D721Med (cell line): ENCODE measurements at regions not wholly inside any gene's neighbourhood (a gene's known extent, or its start where the extent isn't known, plus 50 kb on each side); places are given as distances from the start of the nearest gene placed in this dataset.

Experiments used
- DNase-seq: peaks from one replicate; pipeline ENCODE4 v3.0.0; 2011; ENCODE audit warnings: low spot score; ENCODE audit not compliant: insufficient read length
- FAIRE-seq: peaks from 2 replicates; lab custom pipeline; 2011; peaks lifted over from hg19 to GRCh38; lab: Jason Lieb, UNC
- TF ChIP-seq, protein P1 (sequence below): IDR thresholded peaks from 2 replicates; pipeline ENCODE4 v1.5.1; 2012; ENCODE audit warnings: mild to moderate bottlenecking, control low read depth; ENCODE audit not compliant: insufficient read depth; ENCODE audit errors: missing control alignments

DNA sequence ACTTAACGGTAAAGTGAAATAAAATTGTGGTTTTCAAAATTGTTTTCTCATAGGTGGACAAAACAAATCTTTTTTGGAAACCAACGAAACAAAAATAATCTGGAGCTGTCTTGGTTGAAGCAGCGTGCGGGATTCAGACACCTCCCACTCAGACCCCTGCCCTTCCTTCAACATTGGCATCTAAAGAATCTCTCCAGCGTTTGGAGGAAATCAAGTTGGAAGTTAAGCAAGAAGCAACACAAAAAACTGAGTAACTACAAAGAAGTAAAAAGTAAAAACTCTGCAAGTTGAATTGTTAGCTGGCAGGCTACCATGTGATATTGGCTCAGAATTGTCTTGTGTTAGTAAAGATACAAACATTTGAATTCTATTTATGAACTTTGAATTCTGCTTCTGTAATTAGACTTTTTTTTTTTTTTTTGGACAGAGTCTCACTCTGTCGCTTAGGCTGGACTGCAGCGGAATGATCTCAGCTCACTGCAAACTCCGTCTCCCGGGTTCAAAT lies 361.0 kb upstream of the PMFBP1 start:
- FAIRE-seq (no peak), DNase-seq (no peak)
- TF ChIP-seq, protein P1, sequence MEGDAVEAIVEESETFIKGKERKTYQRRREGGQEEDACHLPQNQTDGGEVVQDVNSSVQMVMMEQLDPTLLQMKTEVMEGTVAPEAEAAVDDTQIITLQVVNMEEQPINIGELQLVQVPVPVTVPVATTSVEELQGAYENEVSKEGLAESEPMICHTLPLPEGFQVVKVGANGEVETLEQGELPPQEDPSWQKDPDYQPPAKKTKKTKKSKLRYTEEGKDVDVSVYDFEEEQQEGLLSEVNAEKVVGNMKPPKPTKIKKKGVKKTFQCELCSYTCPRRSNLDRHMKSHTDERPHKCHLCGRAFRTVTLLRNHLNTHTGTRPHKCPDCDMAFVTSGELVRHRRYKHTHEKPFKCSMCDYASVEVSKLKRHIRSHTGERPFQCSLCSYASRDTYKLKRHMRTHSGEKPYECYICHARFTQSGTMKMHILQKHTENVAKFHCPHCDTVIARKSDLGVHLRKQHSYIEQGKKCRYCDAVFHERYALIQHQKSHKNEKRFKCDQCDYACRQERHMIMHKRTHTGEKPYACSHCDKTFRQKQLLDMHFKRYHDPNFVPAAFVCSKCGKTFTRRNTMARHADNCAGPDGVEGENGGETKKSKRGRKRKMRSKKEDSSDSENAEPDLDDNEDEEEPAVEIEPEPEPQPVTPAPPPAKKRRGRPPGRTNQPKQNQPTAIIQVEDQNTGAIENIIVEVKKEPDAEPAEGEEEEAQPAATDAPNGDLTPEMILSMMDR, result no peak

DNA sequence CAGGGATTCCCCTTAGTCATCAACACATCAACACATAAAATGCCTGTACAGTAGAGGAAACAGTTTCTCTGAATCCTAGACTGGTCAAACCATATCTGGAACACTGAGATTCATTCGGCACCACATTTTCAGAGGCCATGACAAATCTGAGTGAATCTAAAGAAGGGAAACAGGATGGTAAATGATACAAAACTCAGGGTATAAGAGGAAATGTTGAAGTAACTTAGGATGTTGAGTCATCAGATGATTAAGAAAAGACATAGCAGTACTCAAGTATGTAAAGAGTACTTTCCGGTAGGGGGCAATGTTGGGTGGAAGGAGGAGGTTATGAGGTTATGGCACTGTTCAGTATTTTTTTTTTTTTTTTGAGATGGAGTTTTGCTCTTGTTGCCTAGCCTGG lies 358.5 kb upstream of the PMFBP1 start:
- DNase-seq (no peak), FAIRE-seq (no peak)
- TF ChIP-seq, protein P1, result no peak

- FAIRE-seq (no peak), DNase-seq (no peak)
- TF ChIP-seq, protein P1, result no peak
These were observed 351.1 kb upstream of the PMFBP1 start for GRCh38 chr16:72523087-72523486.

- DNase-seq, result no peak
- no peak for FAIRE-seq
- TF ChIP-seq, protein P1, result no peak
These were observed 345.2 kb upstream of the PMFBP1 start for GRCh38 chr16:72517154-72517553.

- DNase-seq, result no peak
- TF ChIP-seq, protein P1, result no peak
- no peak for FAIRE-seq
These were observed 339.2 kb upstream of the PMFBP1 start for GRCh38 chr16:72511171-72511570.

DNA sequence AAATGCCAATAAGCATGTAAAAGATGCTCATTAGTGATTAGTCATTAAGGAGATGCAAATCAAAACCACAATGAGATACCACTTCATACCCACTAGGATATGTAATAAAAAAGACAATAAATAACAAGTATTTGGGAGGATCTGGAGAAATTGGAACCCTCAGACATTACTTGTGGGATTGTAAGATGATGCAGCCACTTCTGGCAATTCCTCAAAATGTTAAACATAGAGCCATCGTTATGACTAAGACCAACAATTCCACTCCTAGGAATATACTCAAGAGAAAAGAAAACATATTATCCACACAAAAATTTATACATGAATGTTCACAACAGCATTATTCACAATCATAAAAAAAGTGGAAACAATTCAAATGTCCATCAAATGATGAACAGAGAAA lies 336.2 kb upstream of the PMFBP1 start:
- FAIRE-seq (no peak), DNase-seq (no peak)
- TF ChIP-seq, protein P1, result no peak

DNA sequence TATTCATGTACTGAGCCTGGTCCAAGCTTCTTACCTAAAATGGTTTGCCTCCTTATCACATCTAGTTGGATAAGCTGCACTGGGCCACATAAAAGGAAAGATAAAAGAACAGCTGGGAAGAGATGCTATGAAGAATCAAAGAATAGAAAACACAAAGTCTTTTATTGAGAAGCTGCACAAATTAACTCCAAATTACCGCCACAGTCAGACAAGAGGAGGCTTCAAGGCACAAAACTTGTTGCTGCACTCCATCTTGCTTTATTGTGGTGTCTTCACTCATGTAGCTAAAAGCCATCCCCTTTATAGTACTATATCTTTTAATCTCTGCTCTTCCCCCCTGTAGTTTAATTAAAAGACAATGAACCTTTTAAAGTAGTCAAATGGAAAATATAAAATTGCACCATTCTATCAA lies 330.6 kb upstream of the PMFBP1 start:
- FAIRE-seq, result no peak
- TF ChIP-seq, protein P1, result no peak
- no peak for DNase-seq
